Neural cell (in vitro differentiated cells): ENCODE measurements at regions not wholly inside any gene's neighbourhood (a gene's known extent, or its start where the extent isn't known, plus 50 kb on each side); places are given as distances from the start of the nearest gene placed in this dataset.

ENCODE experiments used
- H2AFZ ChIP-seq: fragments of 200-600, 300-800 bp; sonication (generic), shearing (Covaris generic); 2 replicates; pipeline ENCODE4 v1.6.0; 2014; ENCODE audit warnings: low read depth, mild to moderate bottlenecking, antibody characterized with exemption, low read length, moderate library complexity
- H3F3A ChIP-seq: fragments of 200-600 bp; shearing (Covaris generic); 2 replicates; pipeline ENCODE4 v1.6.1; 2016; ENCODE audit warnings: mild to moderate bottlenecking, moderate library complexity, mixed read lengths, antibody characterized with exemption, low read length; ENCODE audit not compliant: insufficient read depth, poor library complexity, severe bottlenecking
- H3K27ac ChIP-seq: fragments of 200-600, 300-800 bp; sonication (generic), shearing (Covaris generic); 2 replicates; pipeline ENCODE4 v1.5.1; 2014; ENCODE audit warnings: mild to moderate bottlenecking, low read length, moderate library complexity
- H3K27me3 ChIP-seq: fragments of 300-800, 200-600 bp; sonication (generic), shearing (Covaris generic); 2 replicates; pipeline ENCODE4 v1.6.0; 2014; ENCODE audit warnings: mild to moderate bottlenecking, low read depth, low read length, moderate library complexity; ENCODE audit not compliant: insufficient read depth
- H3K36me3 ChIP-seq: fragments of 300-800, 200-600 bp; sonication (generic), shearing (Covaris generic); 2 replicates; pipeline ENCODE4 v1.5.1; 2014; ENCODE audit warnings: mild to moderate bottlenecking, antibody characterized with exemption, low read length, moderate library complexity; ENCODE audit not compliant: insufficient read depth
- H3K4me2 ChIP-seq: fragments of 300-800, 200-600 bp; sonication (generic), shearing (Covaris generic); 2 replicates; pipeline ENCODE4 v1.6.0; 2014; ENCODE audit warnings: mild to moderate bottlenecking, low read length
- H3K4me3 ChIP-seq: fragments of 300-800, 200-600 bp; sonication (generic), shearing (Covaris generic); 2 replicates; pipeline ENCODE4 v1.5.1; 2014; ENCODE audit warnings: mild to moderate bottlenecking, low read length, moderate library complexity
- H3K79me2 ChIP-seq: fragments of 200-600 bp; shearing (Covaris generic); replicated peaks from 2 replicates; pipeline ENCODE4 v1.6.0; 2014; ENCODE audit warnings: mild to moderate bottlenecking, low read length, moderate library complexity; ENCODE audit not compliant: insufficient read depth
- H3K9ac ChIP-seq: fragments of 300-800, 200-600 bp; sonication (generic), shearing (Covaris generic); 2 replicates; pipeline ENCODE4 v1.6.1; 2016; ENCODE audit warnings: mild to moderate bottlenecking, low read length, mixed read lengths
- H3K9me2 ChIP-seq: fragments of 200-600 bp; shearing (Covaris generic); 2 replicates; pipeline ENCODE4 v1.6.1; 2016; ENCODE audit warnings: mild to moderate bottlenecking, low read length, mixed read lengths; ENCODE audit not compliant: insufficient read depth
- H3K9me3 ChIP-seq: fragments of 200-600, 300-800 bp; sonication (generic), shearing (Covaris generic); 2 replicates; pipeline ENCODE4 v1.6.1; 2016; ENCODE audit warnings: mild to moderate bottlenecking, mixed run types, low read length, moderate library complexity, mixed read lengths
- H4K20me1 ChIP-seq: fragments of 200-600 bp; shearing (Covaris generic); 2 replicates; pipeline ENCODE4 v1.6.1; 2016; ENCODE audit warnings: mild to moderate bottlenecking, mixed run types; ENCODE audit not compliant: insufficient read depth
- EP300 ChIP-seq: fragments of 450-650 bp; conservative IDR thresholded peaks from 2 replicates; pipeline ENCODE4 v1.6.1; 2014; ENCODE audit warnings: antibody characterized with exemption, mild to moderate bottlenecking, moderate library complexity; ENCODE audit not compliant: poor library complexity, severe bottlenecking
- EZH2 ChIP-seq: fragments of 200-600, 300-800 bp; shearing (Covaris generic), sonication (generic); IDR thresholded peaks from 2 replicates; pipeline ENCODE4 v1.6.1; 2014; ENCODE audit warnings: antibody characterized with exemption, low read length, borderline replicate concordance, mild to moderate bottlenecking; ENCODE audit not compliant: insufficient read depth, poor library complexity, severe bottlenecking
- MXI1 ChIP-seq: fragments of 450-650 bp; conservative IDR thresholded peaks from 2 replicates; pipeline ENCODE4 v1.6.1; 2014; ENCODE audit warnings: antibody characterized with exemption, mild to moderate bottlenecking; ENCODE audit not compliant: poor library complexity, severe bottlenecking
- POLR2AphosphoS5 ChIP-seq: IDR thresholded peaks from 2 replicates; pipeline ENCODE4 v1.6.1; 2012
- RAD21 ChIP-seq: fragments of 450-650 bp; conservative IDR thresholded peaks from 2 replicates; pipeline ENCODE4 v1.6.1; 2014; ENCODE audit warnings: antibody characterized with exemption, mild to moderate bottlenecking, moderate library complexity
- SMC3 ChIP-seq: fragments of 450-650 bp; conservative IDR thresholded peaks from 2 replicates; pipeline ENCODE4 v1.6.1; 2014; ENCODE audit warnings: antibody characterized with exemption, mild to moderate bottlenecking, moderate library complexity; ENCODE audit not compliant: poor library complexity
- TAF1 ChIP-seq: IDR thresholded peaks from 2 replicates; pipeline ENCODE4 v1.6.1; 2012; ENCODE audit warnings: low read depth
- TF ChIP-seq, protein P1 (sequence below): fragments of 450-650 bp; IDR thresholded peaks from 2 replicates; pipeline ENCODE4 v1.5.1; 2014; ENCODE audit warnings: antibody characterized with exemption, mild to moderate bottlenecking, moderate library complexity; ENCODE audit not compliant: poor library complexity, severe bottlenecking
- TF ChIP-seq, protein P2 (sequence below): IDR thresholded peaks from 2 replicates; pipeline ENCODE4 v1.6.1; 2012; ENCODE audit warnings: borderline replicate concordance

DNA sequence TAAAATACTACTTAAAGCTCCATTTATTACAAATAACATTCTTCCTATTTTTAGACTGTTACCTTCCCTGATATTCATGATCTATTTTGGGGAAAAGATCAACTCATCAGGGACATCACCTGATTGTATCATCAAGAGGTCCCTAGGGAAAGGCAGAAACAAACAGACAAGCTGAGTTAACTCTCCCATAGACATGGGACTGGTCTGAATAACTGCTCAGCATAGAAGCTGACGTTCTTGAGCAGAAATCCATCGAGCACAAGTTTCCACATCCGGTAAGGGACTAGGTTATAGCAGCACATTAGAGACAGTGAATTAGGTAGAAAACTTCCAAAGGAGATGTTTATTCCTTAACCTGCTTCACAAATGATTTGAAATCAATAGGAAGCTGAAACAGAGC lies 1100.4 kb upstream of the SLC39A10 start:
- TF ChIP-seq EP300, result no peak
- Histone ChIP-seq H3K79me2 (no peaks in the 10 kb centered on the region), H3K27me3 (no peaks in the 10 kb centered on the region), H3K36me3 (no peaks in the 10 kb centered on the region), H3K27ac (no peak overlapping the region), H2AFZ (no peak overlapping the region), H3K9me2 (no peaks in the 10 kb centered on the region), H4K20me1 (no peaks in the 10 kb centered on the region), H3K9ac (no peak overlapping the region), H3K4me3 (no peak overlapping the region), H3F3A (no peaks in the 10 kb centered on the region), H3K4me2 (no peak overlapping the region), H3K9me3 (no peaks in the 10 kb centered on the region)

DNA sequence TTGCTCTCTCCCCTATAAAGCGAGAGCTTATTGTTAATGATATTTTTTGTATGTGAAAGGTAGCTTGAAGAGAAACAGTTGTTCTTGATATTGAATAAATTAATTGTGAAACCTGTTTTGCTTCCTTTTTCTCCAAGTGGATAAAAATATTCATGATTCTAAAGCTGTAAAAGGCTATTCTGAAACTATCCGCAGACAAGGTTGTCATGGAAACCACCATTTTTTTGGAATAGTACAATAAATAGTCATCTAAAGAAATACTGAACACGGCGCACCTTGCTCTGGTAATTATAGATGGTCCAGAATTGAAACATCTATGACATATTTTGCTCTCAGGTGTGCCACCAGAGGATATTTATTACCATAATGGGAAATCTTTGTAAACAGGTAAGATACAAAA lies 1103.0 kb upstream of the SLC39A10 start:
- Histone ChIP-seq H3K4me2 (no peak overlapping the region), H3K9me2 (no peaks in the 10 kb centered on the region), H3K79me2 (no peaks in the 10 kb centered on the region), H3K9ac (no peak overlapping the region), H3K36me3 (no peaks in the 10 kb centered on the region), H3K27me3 (no peaks in the 10 kb centered on the region), H3K4me3 (no peak overlapping the region), H3K9me3 (no peaks in the 10 kb centered on the region), H4K20me1 (no peaks in the 10 kb centered on the region), H2AFZ (no peak overlapping the region), H3K27ac (no peak overlapping the region), H3F3A (peaks cover 4% of the 10 kb centered on the region)
- TF ChIP-seq, protein P1, sequence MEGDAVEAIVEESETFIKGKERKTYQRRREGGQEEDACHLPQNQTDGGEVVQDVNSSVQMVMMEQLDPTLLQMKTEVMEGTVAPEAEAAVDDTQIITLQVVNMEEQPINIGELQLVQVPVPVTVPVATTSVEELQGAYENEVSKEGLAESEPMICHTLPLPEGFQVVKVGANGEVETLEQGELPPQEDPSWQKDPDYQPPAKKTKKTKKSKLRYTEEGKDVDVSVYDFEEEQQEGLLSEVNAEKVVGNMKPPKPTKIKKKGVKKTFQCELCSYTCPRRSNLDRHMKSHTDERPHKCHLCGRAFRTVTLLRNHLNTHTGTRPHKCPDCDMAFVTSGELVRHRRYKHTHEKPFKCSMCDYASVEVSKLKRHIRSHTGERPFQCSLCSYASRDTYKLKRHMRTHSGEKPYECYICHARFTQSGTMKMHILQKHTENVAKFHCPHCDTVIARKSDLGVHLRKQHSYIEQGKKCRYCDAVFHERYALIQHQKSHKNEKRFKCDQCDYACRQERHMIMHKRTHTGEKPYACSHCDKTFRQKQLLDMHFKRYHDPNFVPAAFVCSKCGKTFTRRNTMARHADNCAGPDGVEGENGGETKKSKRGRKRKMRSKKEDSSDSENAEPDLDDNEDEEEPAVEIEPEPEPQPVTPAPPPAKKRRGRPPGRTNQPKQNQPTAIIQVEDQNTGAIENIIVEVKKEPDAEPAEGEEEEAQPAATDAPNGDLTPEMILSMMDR, result no peak
- TF ChIP-seq, protein P2, sequence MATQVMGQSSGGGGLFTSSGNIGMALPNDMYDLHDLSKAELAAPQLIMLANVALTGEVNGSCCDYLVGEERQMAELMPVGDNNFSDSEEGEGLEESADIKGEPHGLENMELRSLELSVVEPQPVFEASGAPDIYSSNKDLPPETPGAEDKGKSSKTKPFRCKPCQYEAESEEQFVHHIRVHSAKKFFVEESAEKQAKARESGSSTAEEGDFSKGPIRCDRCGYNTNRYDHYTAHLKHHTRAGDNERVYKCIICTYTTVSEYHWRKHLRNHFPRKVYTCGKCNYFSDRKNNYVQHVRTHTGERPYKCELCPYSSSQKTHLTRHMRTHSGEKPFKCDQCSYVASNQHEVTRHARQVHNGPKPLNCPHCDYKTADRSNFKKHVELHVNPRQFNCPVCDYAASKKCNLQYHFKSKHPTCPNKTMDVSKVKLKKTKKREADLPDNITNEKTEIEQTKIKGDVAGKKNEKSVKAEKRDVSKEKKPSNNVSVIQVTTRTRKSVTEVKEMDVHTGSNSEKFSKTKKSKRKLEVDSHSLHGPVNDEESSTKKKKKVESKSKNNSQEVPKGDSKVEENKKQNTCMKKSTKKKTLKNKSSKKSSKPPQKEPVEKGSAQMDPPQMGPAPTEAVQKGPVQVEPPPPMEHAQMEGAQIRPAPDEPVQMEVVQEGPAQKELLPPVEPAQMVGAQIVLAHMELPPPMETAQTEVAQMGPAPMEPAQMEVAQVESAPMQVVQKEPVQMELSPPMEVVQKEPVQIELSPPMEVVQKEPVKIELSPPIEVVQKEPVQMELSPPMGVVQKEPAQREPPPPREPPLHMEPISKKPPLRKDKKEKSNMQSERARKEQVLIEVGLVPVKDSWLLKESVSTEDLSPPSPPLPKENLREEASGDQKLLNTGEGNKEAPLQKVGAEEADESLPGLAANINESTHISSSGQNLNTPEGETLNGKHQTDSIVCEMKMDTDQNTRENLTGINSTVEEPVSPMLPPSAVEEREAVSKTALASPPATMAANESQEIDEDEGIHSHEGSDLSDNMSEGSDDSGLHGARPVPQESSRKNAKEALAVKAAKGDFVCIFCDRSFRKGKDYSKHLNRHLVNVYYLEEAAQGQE, result no peak
- no peak for TF ChIP-seq TAF1
- no peak for TF ChIP-seq RAD21
- TF ChIP-seq EZH2, result no peak
- no peak for TF ChIP-seq POLR2AphosphoS5
- no peak for TF ChIP-seq EP300
- no peak for TF ChIP-seq MXI1
- no peak for TF ChIP-seq SMC3

DNA sequence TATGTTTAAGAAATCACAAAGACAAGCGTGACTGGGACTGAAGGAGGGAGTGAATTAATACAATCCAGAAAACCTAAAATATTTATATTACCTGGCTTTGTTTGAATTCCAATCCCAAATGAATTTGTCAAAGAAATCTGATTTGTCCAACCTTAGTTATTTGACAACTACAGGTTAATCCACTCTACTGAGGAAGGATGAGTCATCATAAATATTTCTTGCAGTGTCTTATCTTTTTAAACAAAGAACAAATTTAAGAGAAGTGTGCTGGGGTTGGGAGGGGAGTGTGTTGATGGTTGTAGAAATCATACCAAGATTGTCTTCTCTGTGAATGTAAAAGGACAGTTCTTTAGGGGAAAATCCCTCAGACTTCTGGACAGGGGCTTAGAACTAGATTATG lies 1106.3 kb upstream of the SLC39A10 start:
- Histone ChIP-seq H3K9me2 (no peaks in the 10 kb centered on the region), H3K9ac (no peak overlapping the region), H3F3A (peaks cover 4% of the 10 kb centered on the region), H3K36me3 (no peaks in the 10 kb centered on the region), H3K9me3 (no peaks in the 10 kb centered on the region), H3K4me3 (no peak overlapping the region), H3K27ac (no peak overlapping the region), H3K27me3 (no peaks in the 10 kb centered on the region), H3K4me2 (no peak overlapping the region), H3K79me2 (no peaks in the 10 kb centered on the region), H4K20me1 (no peaks in the 10 kb centered on the region), H2AFZ (no peak overlapping the region)
- no peak for TF ChIP-seq EP300
- TF ChIP-seq EZH2, result no peak
- no peak for TF ChIP-seq MXI1
- TF ChIP-seq POLR2AphosphoS5, result no peak
- TF ChIP-seq, protein P2, result no peak
- TF ChIP-seq, protein P1, result no peak
- no peak for TF ChIP-seq SMC3
- no peak for TF ChIP-seq TAF1
